Esophagus squamous epithelium (tissue), 4 donors: ENCODE measurements at regions not wholly inside any gene's neighbourhood (a gene's known extent, or its start where the extent isn't known, plus 50 kb on each side); places are given as distances from the start of the nearest gene placed in this dataset.

Source experiments
- CTCF ChIP-seq, 6 experiments: fragments of 450-650 bp in 4 of 6; fragments of 200-600 bp in 2 of 6; sonication (generic) in 2 of 6; IDR thresholded peaks; one replicate each; pipeline ENCODE4 v1.5.1; 2016 to 2019; ENCODE audit warnings: antibody characterized with exemption in 6 of 6, mild to moderate bottlenecking in 4 of 6, moderate library complexity in 4 of 6
- POLR2A ChIP-seq, 4 donors: fragments of 450-650 bp; IDR thresholded peaks; one replicate each; pipeline ENCODE4 v1.6.1; 2017; ENCODE audit warnings: antibody characterized with exemption in 4 of 4, mild to moderate bottlenecking in 4 of 4, moderate library complexity in 3 of 4

DNA sequence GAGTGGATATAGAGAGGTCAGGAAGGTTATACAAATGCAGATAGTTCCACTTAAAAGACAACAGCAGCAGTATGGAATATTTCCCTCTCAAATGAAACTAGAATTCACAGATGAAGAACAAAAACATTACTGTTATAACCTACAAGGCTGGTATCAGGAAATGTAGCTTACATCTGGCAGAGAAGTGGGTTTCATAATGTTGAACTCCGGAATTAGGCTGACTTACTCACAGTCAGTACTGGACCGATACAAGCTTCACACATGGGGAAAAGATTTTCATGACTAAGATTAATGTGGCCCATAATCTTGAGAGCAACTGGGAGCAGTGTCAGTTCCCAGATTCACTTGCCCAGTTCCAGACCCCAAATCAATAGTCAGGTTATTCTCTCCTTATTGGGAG, 353.9 kb downstream of the DUSP6 start:
- no peak for TF ChIP-seq CTCF (IDR thresholded peaks at IDR 0.05)
- TF ChIP-seq POLR2A (IDR thresholded peaks at IDR 0.05), result no peak
